D721Med (cell line): ENCODE measurements at regions not wholly inside any gene's neighbourhood (a gene's known extent, or its start where the extent isn't known, plus 50 kb on each side); places are given as distances from the start of the nearest gene placed in this dataset.

Experiments
- DNase-seq: peaks from one replicate; pipeline ENCODE4 v3.0.0; 2011; ENCODE audit warnings: low spot score; ENCODE audit not compliant: insufficient read length
- FAIRE-seq: peaks from 2 replicates; lab custom pipeline; 2011; peaks lifted over from hg19 to GRCh38; lab: Jason Lieb, UNC
- CTCF ChIP-seq: IDR thresholded peaks from 2 replicates; pipeline ENCODE4 v1.5.1; 2012; ENCODE audit warnings: mild to moderate bottlenecking, control low read depth; ENCODE audit not compliant: insufficient read depth; ENCODE audit errors: missing control alignments

GRCh38 chr3:28022916-28023315, 218.5 kb upstream of the CMC1 start:
- TF ChIP-seq CTCF = no peak
- FAIRE-seq (no peak), DNase-seq (no peak)

GRCh38 chr3:28028554-28028953, 212.9 kb upstream of the CMC1 start:
- FAIRE-seq = no peak
- TF ChIP-seq CTCF = no peak
- no peak for DNase-seq

- no peak for TF ChIP-seq CTCF
- no peak for FAIRE-seq
- no peak for DNase-seq
These were observed 208.2 kb upstream of the CMC1 start for GRCh38 chr3:28033059-28033784.

- DNase-seq (no peak), FAIRE-seq (no peak)
- TF ChIP-seq CTCF = no peak
These were observed 204.5 kb upstream of the CMC1 start for GRCh38 chr3:28036599-28037575.

- FAIRE-seq (no peak), DNase-seq (no peak)
These were observed 202.2 kb upstream of the CMC1 start for GRCh38 chr3:28039234-28039633.

GRCh38 chr3:28039829-28040228, 201.6 kb upstream of the CMC1 start:
- no peak for TF ChIP-seq CTCF
- DNase-seq = no peak
- no peak for FAIRE-seq

More at GRCh38 chr3:28039234-28039633, 202.2 kb upstream of the CMC1 start:
- TF ChIP-seq CTCF = no peak
